GM23338 (cell line): ENCODE measurements at regions not wholly inside any gene's neighbourhood (a gene's known extent, or its start where the extent isn't known, plus 50 kb on each side); places are given as distances from the start of the nearest gene placed in this dataset.

Experiments used
- EZH2phosphoT487 ChIP-seq: fragments of 200-600 bp; sonication (generic); IDR thresholded peaks from one replicate; pipeline ENCODE4 v1.8.1; 2018; ENCODE audit warnings: antibody characterized with exemption; ENCODE audit not compliant: unreplicated experiment
- TF ChIP-seq, protein P1 (sequence below), 2 experiments: fragments of 200-600 bp in 1 of 2; sonication (generic) in 1 of 2; conservative IDR thresholded peaks; 2 replicates each; pipeline versions ENCODE4 v1.5.1 to v1.6.1; 2016 to 2017; ENCODE audit warnings: antibody characterized with exemption in 2 of 2, low read depth in 2 of 2, mild to moderate bottlenecking in 2 of 2, moderate library complexity in 1 of 2

DNA sequence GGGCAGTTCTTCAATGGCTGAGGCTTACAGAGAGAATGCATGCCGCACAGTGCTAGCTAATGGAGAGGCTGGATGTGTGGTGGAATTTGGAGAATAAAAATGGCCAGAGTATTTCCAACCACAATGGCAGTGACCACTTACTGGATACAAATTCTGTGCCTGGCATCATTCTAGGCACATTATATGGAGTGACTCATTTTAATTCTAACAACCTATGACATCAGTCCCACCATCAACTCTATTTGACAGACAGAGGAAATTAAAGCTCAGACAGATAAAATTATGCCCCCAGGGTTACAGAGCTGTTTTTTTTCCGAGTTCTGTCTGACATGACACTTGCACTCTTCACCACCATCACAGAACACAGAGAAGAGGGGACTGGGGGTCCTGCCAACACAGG is 105.6 kb upstream of the IL12B start:
- TF ChIP-seq, protein P1, sequence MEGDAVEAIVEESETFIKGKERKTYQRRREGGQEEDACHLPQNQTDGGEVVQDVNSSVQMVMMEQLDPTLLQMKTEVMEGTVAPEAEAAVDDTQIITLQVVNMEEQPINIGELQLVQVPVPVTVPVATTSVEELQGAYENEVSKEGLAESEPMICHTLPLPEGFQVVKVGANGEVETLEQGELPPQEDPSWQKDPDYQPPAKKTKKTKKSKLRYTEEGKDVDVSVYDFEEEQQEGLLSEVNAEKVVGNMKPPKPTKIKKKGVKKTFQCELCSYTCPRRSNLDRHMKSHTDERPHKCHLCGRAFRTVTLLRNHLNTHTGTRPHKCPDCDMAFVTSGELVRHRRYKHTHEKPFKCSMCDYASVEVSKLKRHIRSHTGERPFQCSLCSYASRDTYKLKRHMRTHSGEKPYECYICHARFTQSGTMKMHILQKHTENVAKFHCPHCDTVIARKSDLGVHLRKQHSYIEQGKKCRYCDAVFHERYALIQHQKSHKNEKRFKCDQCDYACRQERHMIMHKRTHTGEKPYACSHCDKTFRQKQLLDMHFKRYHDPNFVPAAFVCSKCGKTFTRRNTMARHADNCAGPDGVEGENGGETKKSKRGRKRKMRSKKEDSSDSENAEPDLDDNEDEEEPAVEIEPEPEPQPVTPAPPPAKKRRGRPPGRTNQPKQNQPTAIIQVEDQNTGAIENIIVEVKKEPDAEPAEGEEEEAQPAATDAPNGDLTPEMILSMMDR (conservative IDR thresholded peaks at IDR 0.05; ENCODE audit: low read depth in 2 of 2) = no peak
- no peak for TF ChIP-seq EZH2phosphoT487
